Left cardiac atrium (tissue), 4 donors: ENCODE measurements at regions not wholly inside any gene's neighbourhood (a gene's known extent, or its start where the extent isn't known, plus 50 kb on each side); places are given as distances from the start of the nearest gene placed in this dataset.

Experiments used
- ATAC-seq, 2 donors: fragments of 200-7000 bp; cut with Tn5 transposase; one replicate each; pipeline ENCODE4 v1.9.1; 2020; ENCODE audit warnings: mild to moderate bottlenecking in 2 of 2, moderate library complexity in 2 of 2
- DNase-seq: peaks from one replicate; pipeline ENCODE4 v3.0.0-alpha.2; 2020
- intact Hi-C, 2 donors: fragments of 100-400 bp; cut with DNase I; formaldehyde crosslinking; loops; one replicate each; pipeline versions ENCODE4 v1.14.1 to v1.15.1; 2022 to 2023
- donor health status: DM: no; HTN: yes; CAD: no.
- donor health status: DM: no; HTN: yes; CAD: no; lungs with severe emphysema.
- donor health status: DM: yes; HTN: yes; CAD: no.
- donor health status: Dilated cardiomyopathy.

DNA sequence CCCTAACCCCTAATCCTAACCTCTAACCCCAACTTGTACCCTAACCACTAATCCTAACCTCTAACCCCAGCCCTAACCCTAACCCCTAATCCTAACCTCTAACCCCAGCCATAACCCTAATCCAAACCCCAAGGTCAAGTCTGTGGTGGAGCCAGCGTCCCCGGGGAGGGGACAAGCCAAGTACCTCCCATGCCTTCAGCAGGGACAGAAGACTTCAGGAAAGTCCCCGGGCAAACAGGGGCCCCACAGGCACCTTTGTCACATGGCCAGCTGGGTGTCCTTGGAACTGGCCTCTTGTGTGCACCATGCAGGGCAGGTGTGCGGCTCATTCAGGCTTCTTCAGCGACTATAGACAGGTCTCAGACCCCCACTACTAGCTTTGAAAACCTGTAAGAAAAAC lies 555.8 kb downstream of the BRD1 start:
- ATAC-seq (no peak), DNase-seq (no peak)
- intact Hi-C loops: no loop called here

DNA sequence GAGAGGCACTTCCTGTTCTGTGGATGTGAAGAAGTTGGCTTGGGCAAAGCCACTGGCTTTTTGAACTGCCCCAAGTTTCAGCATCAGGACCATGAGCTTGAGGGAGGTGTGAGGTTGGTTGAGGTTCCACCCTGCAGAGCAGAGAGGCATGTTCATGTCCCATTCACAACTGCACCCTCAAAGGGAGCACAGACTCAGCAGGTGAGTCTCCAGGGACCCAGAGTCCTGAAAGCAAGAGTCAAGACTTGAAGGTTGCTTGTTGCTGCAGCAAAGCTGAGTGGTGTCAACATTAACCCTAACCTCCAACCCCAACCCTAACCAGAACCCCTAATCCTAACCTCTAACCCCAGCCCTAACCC lies 556.3 kb downstream of the BRD1 start:
- ATAC-seq (no peak), DNase-seq (no peak)
- intact Hi-C loops: no loop called here

DNA sequence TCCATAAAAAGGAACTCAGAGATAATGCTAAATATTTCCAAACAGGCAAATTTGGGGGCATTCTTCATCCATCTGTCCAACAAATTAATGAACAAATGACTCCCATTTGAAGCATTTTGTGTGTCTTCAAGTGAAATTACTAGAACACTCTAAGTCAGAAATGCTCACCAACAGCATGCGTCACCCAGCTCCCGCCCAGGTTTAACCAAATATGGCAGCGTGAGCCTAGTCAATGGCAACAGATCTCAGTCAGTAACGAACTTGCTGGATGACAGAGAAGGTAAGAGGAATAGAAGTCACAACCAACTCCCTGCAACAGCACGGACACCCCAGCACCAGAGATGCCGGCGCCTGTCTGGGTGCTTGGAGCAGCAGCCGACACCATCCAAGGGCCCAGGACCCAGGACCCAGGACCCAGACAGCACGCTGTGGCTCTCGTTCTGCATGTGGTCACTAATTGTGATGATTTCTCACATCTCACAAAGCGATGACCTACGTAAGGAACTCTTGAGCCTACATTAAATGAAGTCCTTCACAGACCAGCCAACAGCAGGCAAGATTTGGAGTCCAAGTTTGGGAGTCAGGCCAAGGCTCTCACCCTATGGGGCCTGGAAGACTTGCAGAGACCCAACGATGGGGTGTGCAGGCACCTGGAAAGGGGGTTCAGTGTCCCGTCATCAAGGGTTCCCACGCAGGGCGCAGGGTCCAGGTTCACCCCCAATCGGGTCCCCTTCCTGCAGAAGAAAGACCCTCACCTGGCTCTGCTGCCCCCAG lies 556.9 kb downstream of the BRD1 start:
- intact Hi-C loops: no loop called here
- DNase-seq: no peak
- ATAC-seq: no peak

DNA sequence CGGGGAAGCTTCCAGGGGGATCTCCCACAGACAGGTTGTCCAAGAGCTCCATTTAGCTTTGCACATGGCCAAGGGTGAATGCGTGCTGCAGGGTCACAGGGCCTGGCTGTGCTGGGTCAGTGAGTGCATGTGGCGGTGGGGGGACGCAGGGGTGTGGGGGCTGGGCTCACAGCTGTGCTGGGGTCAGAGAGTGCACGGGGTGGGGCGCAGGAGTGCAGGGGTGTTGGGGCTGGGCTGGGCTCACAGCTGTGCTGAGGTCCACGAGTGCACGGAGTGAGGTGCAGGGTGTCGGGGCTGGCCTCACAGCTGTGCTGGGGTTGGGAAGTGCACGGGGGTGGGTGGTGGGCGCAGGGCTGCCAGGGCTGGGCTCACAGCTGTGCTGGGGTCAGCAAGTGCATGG lies 557.7 kb downstream of the BRD1 start:
- intact Hi-C loops: no loop called here
- DNase-seq: no peak

DNA sequence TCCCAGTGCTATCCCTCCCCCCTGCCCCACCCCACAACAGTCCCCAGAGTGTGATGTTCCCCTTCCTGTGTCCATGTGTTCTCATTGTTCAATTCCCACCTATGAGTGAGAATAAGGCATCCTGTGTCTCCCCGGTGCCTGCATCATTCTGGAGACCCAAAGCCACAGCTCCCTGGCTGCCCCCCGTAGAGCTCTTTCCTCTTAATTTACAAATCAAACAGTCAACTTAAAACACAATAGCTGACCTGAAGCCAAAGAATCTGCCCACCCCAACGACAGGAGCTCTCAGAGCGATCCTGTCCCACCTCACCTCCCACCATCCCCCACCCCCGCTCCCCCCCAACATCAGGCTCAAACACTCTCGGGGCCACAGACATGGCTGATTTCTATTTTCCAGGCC lies 558.3 kb downstream of the BRD1 start:
- intact Hi-C loops: no loop called here
- ATAC-seq (no peak), DNase-seq (no peak)

More for the DNA sequence above, 557.7 kb downstream of the BRD1 start:
- ATAC-seq: no peak

DNA sequence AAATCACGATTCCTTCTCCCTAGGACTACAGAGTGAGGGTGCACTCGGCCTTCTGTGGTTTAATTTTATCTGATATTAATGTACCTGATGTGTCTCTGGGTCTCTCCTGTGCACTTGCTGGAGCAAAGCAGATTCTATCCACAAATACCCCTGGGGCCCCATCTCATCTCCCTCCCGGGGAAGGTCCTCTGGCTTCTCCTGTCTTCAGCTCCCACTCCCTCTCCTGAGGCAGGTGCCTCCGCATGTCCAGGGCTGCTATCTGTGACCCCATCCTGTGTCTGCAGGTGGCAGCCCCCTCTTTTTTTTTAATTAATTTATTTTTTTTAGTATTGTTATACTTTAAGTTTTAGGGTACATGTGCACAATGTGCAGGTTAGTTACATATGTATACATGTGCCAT lies 558.7 kb downstream of the BRD1 start:
- DNase-seq (no peak), ATAC-seq (no peak)
- intact Hi-C loops: no loop called here

DNA sequence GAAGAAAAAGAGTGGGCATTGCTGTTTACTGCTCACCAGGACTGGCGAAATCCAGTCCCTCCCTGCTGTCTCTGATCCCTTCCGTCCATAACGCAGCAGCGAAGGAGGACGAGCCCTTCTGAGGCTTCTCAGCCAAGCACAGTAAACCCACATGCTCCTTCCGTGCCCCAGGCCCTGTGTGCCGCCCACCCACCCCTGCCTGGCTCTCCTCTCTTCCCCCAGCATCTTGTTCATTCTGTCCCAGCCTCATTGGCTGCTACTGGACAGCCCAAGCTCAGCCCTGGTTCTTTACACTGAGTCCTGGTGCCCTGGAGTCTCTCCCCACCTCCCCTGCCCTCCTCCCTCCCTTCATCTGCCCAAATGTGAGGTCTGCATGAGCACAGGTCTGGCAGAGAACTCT lies 559.7 kb downstream of the BRD1 start:
- no peak for DNase-seq
- intact Hi-C loops: no loop called here

DNA sequence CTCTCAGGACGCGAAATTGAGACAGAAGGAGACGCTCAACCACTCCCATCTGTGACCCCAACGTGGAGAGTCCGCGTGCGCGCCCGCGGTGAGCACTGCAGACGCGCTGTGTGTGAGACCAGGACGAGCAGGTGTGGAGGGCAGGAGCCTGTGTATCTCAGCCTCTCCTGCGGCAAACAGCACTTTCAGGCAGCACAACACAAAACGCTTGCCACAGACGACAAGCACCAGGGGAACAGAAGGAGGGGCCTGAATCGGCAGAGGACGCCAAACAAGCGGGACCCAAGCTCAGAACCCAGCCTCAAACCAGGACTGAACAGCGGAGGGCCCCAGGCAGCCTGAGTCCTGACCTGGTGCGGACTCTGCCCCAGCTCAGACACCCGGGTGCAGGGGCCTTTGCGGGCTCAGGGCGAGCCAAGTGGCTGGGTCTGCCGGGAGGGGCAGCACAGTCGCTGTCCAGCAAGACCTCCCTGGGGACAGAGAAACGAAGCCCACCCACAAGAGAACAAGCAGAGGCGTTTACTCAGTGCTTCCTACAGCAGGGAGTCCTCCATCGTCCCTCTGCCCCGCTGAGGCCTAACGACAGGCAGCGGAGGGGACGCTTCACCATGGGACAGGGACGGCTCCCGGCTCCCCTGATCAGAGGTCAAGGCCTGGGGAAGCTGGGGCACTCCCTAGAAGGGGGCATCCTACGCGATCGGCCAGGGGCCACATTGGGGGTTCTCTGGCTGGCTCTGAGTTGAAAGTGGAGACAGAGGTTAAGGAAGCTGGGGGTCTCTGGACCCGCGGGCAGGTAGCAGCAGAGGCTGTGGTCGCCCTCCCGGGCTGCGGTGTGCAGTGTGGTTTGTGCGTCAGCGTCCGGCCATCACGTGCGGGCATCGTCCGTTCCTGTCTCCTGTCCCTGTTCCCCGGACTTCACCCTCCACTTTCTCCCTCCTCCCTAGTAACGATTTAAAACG lies 560.8 kb downstream of the BRD1 start:
- intact Hi-C loops: no loop called here
- no peak for ATAC-seq
- DNase-seq: no peak

More for the DNA sequence above, 559.7 kb downstream of the BRD1 start:
- ATAC-seq: no peak

DNA sequence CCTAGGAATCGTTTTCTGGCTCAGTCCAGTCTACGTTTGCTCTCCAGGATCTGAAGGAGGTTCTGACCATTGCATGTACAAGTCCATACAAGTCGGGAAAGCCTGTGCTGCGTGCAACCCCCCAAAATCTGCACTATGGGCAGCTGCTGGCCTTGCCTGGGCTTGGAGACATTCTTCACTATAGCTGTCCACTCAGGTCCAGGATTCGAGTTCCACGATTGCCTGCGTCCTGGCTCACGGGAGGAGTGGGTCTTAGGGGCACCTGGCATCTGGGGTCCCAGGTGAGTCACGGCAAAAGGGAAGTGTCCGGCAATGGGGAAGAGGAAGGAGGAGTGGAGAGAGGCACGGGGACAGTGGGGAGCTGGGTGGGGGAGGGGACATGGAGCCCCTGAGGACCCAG lies 563.0 kb downstream of the BRD1 start:
- ATAC-seq (no peak), DNase-seq (no peak)
- intact Hi-C loops: no loop called here

DNA sequence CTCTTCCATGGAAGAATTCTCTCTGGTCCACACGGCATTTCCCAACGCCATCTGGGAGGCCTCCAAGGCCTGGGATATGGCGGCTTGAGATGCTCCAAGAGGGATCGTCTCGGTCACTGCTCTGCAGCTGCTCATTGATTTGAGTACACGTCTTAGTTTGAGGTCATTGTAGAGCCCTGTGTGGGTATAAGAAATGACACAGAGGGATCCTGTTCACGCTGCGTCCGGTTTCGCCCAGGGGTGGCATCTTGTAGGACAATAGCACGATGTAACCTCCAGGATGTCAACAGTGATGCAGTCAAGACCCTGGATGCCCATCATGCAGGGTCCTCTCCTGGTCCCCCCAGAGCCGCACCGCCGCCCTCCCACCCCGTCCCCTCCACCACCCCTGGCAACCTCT lies 564.6 kb downstream of the BRD1 start:
- no peak for ATAC-seq
- DNase-seq: no peak
- intact Hi-C loops: no loop called here

DNA sequence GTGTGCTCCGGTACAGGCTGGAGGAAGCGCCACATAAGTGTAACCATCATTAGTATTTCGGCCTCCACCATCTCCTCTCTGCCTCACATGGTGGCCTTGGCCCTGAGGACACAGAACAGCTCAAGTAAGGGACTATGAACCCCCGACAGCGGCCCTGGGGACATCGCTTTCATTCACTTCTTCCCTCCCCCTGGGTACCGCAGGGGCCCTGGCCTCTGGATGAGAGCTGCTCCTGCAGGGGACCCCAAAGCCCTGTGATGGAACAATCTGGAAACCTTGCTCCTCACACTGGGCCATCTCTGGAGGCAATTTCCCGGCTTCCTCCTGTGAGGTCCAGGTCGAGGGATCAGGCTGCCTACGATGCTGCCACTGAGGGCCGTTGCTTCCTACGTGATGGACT lies 565.5 kb downstream of the BRD1 start:
- ATAC-seq (no peak), DNase-seq (no peak)
- intact Hi-C loops: no loop called here

DNA sequence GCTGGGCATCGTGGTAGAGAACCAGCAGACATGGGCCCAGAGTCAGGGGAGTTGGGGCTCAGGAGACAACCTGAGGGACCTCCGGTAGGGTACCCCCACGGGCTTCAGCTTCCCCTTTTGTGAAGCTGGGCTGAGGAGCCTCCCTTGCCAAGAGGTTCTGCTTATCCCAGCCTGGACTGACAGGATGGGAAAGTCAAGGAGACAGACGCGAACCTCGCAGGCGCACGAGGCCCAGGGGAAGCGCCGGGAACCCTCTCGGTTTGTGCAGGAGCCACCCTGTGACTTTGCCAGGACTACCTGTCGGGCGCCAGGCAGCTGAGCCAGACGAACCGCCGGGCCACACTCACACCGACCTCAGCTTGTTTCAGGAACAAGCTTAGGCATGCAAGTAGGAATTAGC lies 566.1 kb downstream of the BRD1 start:
- ATAC-seq (no peak), DNase-seq (no peak)
- intact Hi-C loops: no loop called here

DNA sequence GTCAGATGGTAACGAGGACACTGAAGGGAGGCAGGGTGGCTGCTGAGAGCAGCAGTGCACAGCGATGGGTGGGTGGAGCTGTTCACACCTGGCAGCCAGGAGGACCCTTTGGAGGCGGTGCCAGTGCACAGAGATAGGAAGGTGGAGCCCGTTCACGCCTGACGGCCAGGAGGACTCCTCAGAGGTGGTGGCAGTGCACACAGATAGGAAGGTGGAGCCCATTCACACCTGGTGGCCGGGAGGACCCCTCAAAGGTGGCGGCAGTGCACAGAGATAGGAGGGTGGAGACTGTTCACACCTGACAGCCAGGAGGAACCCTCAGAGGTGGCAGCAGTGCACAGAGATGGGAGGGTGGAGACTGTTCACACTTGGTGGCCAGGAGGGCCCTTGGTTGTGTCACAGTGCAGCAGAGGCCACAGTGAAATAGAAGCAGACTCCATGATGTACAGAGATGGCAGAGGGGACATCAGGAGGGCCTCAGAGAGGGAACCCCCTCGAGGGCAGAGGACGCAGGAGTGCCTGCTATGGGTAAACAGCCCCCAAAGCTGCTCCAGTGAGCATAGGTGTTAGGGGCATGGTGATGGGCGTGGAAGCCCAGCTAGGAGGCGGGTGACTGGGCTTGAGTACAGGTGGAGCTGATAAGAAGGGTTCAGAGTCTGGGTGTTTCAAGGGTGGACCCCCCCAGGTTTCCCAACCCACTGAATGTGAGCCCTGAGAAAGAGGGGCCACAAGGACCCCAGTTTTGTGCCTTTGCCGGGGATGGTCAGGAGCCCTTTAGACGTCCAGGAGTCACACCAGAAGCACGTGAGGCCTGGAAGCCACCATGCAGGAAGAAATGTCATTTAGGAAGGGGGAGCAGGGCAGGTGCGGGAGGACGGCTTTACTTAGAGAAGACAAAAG lies 566.7 kb downstream of the BRD1 start:
- ATAC-seq: no peak
- DNase-seq: no peak
- intact Hi-C loops: no loop called here

DNA sequence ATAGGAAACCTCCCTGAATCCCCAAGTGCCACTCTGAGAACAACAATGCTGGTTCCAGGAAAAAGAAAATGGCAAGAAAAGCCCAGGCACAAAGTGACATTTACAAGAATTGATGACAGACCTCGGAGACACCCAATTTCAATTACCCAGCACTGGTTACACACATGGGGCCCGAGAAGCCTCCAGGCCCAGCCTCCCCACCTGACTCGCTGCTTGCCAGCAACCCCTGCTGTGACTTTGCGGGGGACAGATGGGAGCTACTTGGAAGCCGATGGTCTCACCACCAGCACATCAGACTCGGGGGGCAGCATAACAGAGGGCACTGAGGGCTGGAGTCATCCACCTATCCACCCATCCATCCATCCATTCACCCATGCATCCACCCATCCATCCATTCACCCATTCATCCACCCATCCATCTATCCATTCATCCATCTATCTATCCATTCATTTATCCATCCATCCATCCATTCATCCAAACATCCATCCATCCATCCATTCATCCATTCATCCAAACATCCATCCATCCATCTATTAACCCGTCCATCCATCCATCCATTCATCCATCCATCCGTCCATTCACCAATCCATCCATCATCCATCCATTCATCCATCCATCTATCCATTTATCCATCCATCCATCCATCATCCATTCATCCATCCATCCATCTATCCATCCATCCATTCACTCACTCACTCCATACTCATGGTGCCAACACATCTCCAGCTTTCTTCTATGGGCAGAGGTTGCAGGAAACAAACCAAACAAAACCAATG lies 567.6 kb downstream of the BRD1 start:
- intact Hi-C loops: no loop called here

DNA sequence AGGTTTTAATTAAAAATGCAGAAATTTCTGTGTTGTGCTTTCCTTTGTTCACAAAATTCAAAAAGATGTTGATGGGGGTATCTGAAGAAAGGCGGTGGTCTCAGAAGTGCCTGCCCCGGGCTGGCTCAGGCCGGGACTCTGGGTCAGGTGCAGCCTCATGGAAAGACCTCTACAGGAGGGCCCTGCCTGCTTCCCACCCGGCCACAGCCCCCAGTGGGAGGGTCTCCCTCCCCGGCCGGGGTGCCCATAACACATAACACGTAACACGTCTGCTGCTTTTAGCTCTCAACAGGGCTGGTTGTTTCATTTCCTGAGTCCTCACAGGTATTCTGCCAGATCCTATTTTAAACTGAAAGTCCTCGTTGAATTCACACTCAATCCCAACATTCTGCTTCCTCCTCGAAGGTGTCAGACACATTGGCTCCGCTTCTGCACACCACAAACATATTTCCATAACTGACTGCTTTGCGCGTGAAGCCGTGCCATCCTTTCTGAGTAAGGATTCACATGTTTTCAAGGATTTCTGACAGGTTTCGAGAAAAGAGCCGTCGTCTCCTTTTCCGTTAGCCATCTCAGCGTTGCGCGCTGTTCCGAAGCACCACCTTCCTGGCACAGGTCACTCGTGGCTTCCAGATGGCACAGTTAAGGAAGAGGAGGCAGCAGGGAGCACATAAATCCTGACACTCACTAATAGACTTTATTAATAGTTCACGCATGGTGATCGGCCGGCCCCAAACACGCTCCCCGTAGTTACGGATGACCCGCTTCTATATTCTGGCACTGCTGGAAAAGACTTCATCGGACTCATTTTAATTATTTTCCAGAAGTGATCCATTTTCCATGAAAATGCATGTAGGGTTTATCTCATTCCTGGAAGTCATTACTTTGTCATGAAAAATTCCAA lies 569.3 kb downstream of the BRD1 start:
- ATAC-seq (no peak), DNase-seq (no peak)
- intact Hi-C loops: no loop called here

More for the DNA sequence above, 567.6 kb downstream of the BRD1 start:
- DNase-seq (no peak), ATAC-seq (no peak)

DNA sequence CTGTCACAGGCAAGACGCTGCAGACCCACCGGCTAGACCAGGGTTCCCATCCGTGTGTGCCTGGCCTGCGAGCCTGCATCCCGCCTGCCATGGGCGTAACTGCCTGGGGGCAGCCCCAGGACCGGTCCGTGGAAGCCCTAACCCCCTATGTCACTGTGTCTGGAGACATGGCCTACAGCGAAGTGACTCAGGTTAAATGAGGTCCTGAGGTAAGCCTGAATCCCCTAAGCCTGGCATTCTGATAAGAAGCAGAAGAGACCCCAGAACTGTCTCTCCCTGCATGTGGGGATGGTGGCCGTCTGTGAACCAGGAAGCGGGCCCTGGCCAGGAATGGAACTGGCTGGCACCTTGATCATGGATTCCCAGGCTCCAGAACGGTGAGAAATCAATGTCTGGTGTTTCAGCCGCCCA lies 570.1 kb downstream of the BRD1 start:
- no peak for ATAC-seq
- intact Hi-C loops: no loop called here
- no peak for DNase-seq

DNA sequence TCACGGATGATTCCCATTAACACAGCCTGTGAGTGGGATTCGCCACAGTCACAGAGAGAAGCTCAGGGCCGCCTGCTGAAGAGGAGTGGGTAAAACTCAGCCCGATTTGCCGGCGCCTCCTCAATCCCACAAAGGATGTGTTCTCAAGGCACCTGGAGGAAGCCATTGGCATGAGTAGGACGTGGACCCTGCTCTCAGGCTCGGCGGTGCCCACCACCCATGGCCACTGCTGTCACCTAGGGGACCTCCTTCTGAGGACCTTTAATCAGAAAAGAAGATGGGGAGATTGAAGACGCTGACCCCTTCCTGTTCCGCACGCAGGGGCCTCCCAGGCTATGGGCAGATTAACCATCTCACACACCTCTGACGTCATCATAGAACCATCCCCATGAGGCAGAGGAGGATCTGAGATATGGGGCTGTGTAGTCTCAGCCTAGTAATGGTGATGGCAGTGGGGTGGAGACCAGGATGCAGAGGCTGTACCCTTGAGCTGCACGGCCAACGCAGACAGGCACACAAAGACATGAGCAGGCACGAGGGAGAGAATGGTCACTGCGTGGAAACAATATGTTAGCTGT lies 571.8 kb downstream of the BRD1 start:
- DNase-seq (no peak), ATAC-seq (no peak)
- intact Hi-C loops: no loop called here

DNA sequence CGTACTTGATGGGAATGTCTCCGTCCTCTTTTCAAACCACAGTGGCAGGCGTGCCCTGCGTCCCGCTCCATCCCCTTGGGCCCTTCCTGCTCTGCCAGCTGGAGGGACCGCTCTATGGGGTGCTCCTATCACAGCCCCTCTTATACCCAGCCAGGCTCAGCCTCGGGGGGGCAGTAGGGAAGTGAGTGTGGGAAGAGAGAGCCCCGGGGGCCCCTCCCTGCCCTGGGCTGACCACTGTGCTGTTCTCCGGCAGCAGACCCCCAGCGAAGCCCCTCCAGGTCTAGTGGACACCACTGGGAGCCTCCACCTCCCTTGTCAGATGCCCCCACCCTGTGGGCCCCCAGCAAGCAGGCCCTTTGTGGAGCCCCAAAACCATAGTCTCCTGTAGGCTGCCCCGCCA lies 572.5 kb downstream of the BRD1 start:
- no peak for DNase-seq
- intact Hi-C loops: no loop called here
- no peak for ATAC-seq
